ENCODE measurements at regions not wholly inside any gene's neighbourhood (a gene's known extent, or its start where the extent isn't known, plus 50 kb on each side); places are given as distances from the start of the nearest gene placed in this dataset.

DNA sequence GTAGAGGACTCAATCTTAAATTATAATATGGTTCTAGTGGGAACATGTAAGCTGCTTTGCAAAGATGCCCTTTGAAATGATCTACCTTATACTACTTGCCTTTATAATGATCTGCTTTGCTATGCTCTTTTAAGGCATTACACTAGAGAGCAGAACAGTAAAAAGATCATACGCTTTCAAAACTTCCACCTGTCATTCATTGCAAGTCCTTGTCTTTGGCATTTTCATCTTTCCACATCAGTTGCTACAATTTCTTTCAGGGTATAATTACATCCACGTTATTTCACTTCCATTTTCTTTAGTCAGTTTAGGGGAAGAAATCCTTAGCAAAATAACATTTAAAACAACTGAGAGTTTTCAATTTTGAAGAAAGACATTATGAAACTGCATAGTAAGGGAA is 80.3 kb downstream of the ACTBL2 start:
- TF ChIP-seq, protein P1, sequence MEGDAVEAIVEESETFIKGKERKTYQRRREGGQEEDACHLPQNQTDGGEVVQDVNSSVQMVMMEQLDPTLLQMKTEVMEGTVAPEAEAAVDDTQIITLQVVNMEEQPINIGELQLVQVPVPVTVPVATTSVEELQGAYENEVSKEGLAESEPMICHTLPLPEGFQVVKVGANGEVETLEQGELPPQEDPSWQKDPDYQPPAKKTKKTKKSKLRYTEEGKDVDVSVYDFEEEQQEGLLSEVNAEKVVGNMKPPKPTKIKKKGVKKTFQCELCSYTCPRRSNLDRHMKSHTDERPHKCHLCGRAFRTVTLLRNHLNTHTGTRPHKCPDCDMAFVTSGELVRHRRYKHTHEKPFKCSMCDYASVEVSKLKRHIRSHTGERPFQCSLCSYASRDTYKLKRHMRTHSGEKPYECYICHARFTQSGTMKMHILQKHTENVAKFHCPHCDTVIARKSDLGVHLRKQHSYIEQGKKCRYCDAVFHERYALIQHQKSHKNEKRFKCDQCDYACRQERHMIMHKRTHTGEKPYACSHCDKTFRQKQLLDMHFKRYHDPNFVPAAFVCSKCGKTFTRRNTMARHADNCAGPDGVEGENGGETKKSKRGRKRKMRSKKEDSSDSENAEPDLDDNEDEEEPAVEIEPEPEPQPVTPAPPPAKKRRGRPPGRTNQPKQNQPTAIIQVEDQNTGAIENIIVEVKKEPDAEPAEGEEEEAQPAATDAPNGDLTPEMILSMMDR (conservative IDR thresholded peaks at IDR 0.05; ENCODE audit: low read length): no peak
- DNase-seq (ENCODE audit: low read depth): no peak
- H3K4me3 ChIP-seq (ENCODE audit: low read length): no peak overlapping the region

DNA sequence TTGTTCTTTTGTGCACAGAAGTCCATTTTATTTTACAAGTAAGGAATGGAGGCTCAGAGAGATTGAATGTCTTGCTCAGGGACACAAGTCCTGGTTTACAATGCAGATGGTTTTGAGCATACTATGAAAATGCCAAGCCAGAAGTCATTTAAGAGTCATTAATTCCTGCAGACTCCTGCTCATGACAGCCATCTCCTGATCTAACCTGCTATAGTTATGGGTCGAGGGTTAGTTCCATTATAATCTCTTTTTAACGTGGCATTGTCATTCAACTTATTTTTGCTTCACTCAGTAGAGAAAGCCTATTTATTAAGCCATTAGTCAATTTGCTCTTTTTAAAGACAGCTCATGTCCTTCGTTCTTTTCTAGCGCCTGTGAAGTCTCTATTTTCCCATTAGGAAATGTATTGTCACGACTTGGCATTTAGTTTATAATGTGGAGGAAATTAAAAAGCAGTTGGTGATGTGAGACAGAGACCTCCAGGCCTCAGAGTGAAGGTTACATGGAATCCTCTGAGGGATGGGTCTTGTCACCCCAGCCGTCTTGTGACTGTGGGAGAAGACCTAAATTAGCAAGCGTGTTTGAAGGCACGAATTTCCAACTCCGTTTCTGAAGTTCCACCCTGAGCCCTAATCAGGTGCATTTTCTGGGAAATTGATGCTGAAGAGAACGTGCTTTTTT is 84.1 kb downstream of the ACTBL2 start:
- no peak for DNase-seq (ENCODE audit: low read depth)
- TF ChIP-seq, protein P1 (conservative IDR thresholded peaks at IDR 0.05; ENCODE audit: low read length): no peak
- no peak overlapping the region for H3K4me3 ChIP-seq (ENCODE audit: low read length)

DNA sequence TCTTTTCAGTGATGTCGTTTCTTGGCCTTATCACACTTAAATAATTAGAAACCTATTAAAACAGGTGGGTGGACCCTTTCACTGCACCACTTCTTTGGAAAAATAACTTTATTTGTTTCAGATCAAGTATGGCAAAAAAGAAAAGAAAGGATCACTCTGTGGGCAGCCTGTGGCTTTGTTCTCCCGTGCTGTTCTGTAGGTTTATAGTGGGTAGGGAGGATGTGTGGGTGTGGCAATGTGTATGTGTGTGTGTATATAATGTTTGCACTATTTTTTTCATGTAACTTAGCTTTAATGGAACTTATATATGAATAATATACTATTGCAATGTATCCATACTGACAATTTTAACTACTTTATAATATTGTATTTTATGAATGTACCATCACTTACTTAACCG is 85.9 kb downstream of the ACTBL2 start:
- TF ChIP-seq, protein P1 (conservative IDR thresholded peaks at IDR 0.05; ENCODE audit: low read length): no peak
- H3K4me3 ChIP-seq (ENCODE audit: low read length): no peak overlapping the region
- no peak for DNase-seq (ENCODE audit: low read depth)

DNA sequence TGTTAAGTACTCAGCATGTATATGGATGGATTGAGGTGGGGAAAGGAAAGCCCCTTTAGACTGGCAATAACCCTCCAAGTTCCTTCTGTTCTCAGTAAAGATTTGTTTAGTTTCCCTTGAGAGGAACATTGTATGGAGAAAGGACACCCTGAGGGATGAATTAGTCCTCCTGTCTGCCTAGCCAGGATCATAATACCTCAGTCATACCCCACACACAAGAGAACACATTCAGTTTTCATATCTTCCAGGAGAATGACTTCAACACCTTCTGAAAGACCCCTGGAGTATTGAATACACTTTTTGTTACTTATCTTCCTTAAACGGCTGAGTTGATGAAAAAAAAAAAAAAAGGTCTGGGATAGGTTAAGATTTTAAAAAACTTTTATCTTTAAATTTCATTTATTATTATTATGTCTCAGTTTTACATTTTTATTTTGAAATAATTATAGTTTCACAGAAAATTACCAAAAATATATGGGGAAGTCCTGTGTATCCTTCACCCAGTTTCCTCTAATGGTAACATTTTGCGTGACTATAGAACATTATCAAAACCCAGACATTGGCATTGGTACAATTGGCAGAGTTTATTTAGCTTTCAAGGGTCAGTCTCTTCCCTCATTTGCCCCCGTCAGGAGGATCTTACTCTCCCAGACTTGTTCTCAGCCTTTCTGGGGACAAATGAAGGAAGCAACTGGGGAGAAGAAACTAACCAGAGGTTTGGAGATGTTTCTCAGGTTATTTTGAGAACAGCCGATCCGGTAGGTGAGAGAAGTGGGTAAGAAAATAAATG is 88.0 kb downstream of the ACTBL2 start:
- DNase-seq (ENCODE audit: low read depth): no peak
- TF ChIP-seq, protein P1 (conservative IDR thresholded peaks at IDR 0.05; ENCODE audit: low read length): no peak
- no peak overlapping the region for H3K4me3 ChIP-seq (ENCODE audit: low read length)

DNA sequence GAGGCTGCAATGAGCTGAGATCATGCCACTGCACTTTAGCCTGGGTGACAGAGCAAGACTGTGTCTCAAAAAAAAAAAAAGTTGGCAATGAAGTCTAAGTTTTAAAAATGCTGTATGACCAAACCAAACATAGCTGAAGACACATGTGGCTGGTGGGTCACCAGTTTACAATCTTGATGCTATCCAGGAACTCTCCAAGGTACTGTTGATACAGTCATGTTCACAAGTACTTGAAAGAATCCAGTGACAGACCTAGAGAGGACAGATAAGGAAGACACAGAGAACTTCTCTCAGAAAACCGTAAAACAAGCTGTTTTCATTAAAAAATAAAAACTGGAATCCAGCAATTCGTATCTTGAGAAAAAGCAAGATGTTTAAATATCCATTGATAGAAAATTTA is 95.7 kb downstream of the ACTBL2 start:
- TF ChIP-seq, protein P1 (conservative IDR thresholded peaks at IDR 0.05; ENCODE audit: low read length): no peak
- peak; percentile 68 for DNase-seq (ENCODE audit: low read depth)
- H3K4me3 ChIP-seq (ENCODE audit: low read length): no peak overlapping the region

DNA sequence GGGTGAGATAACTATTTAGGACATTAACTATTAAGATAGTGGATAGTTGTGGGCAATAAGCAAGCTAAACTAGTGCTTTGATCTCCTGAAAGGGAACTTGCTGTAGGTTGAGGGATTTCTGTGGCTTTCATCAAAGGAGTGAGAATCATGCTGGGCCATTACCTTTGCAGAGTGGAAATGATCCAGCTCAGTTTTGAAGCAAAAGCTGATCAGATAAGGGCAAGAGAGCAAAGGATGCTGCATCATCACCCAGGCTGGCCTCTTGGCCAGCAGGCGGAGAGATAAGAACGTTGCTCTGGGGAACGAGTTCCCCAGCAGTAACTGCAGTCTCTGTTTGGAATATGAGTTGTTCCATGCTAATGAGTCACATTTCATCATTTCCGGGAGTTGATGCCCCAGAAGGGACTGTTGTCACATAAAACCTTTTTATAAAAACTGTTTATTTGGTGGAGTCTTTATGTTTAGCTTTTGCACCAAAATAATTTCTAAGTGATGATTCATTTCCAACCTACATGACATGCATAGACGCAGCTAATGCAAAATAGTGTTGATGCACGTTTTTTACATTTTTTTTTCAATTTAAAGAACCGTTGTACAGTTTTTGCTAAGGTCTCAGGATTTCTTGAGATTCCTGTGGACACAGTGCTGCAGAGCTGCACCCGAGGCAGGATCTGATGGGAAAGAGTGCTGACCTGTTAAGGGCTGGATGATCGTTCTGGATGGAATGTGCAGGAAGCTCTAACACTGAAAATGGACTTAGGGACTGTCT is 99.3 kb downstream of the ACTBL2 start:
- TF ChIP-seq, protein P1 (conservative IDR thresholded peaks at IDR 0.05; ENCODE audit: low read length): peak; percentile 58
- H3K4me3 ChIP-seq (ENCODE audit: low read length): peak overlapping the region; percentile 20
- DNase-seq (ENCODE audit: low read depth): peak; percentile 83
